GM12891 (cell line): ENCODE measurements at regions not wholly inside any gene's neighbourhood (a gene's known extent, or its start where the extent isn't known, plus 50 kb on each side); places are given as distances from the start of the nearest gene placed in this dataset.

Experiments
- PAX5 ChIP-seq: IDR thresholded peaks from 2 replicates; pipeline ENCODE4 v1.6.1; 2011; ENCODE audit warnings: low read length, moderate library complexity, mild to moderate bottlenecking; ENCODE audit not compliant: insufficient read depth, severe bottlenecking
- POLR2A ChIP-seq: IDR thresholded peaks from 2 replicates; pipeline ENCODE4 v1.6.1; 2011; ENCODE audit warnings: low read depth, low read length, control low read depth
- POLR2AphosphoS5 ChIP-seq: IDR thresholded peaks from 2 replicates; pipeline ENCODE4 v1.6.1; 2011; ENCODE audit warnings: low read depth, low read length, control low read depth
- POU2F2 ChIP-seq: IDR thresholded peaks from 2 replicates; pipeline ENCODE4 v1.6.1; 2011; ENCODE audit warnings: low read depth, mild to moderate bottlenecking, control low read depth, low read length, moderate library complexity
- SPI1 ChIP-seq: IDR thresholded peaks from 2 replicates; pipeline ENCODE4 v1.6.1; 2011; ENCODE audit warnings: low read depth, low read length, control low read depth
- TAF1 ChIP-seq: IDR thresholded peaks from 2 replicates; pipeline ENCODE4 v1.6.1; 2011; ENCODE audit warnings: low read depth, low read length, control low read depth

DNA sequence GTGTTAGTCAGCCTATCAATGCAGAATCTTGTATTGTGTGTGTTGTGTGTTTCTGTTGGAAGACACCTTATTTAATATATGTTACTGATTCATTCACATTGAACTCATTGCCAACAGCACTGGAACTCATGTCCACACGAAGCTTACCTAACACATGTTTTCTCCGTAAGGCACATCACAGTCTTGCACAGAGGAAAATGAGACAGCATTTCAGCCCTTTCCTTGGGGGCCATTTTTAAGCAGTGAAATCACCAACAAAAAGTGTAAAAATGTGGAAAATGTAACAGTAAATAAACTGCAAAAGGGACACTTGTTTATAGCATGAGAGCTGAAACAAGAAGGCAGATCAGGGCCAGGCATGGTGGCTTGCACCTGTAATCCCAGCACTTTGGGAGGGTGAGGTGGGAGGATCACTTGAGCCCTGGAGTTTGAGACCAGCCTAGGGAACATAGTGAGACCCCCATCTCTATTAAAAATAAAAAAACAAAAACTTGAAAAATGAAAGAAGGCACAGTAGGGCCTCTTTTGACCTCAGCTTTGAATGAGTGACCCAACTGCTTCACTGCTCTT lies 306.0 kb downstream of the MYCN start:
- TF ChIP-seq POLR2A (no peak), POLR2AphosphoS5 (no peak), TAF1 (no peak), POU2F2 (no peak), PAX5 (no peak), SPI1 (no peak)
